Activated CD4-positive, alpha-beta T cell treated with anti-CD3 and anti-CD28 coated beads for 24 hours (primary cell): ENCODE measurements at regions not wholly inside any gene's neighbourhood (a gene's known extent, or its start where the extent isn't known, plus 50 kb on each side); places are given as distances from the start of the nearest gene placed in this dataset.

ENCODE experiments used
- DNase-seq, 2 donors: peaks; one replicate each; pipeline ENCODE4 v3.0.0-alpha.2; 2020; ENCODE audit warnings: low read depth in 2 of 2

- no peak for DNase-seq
Measured at GRCh38 chr16:62909597-62909996, 873.4 kb upstream of the CDH8 start.

- no peak for DNase-seq
Measured at GRCh38 chr16:62907562-62907961, 871.3 kb upstream of the CDH8 start.

- no peak for DNase-seq
Measured at GRCh38 chr16:62903961-62904502, 867.8 kb upstream of the CDH8 start.

GRCh38 chr16:62899737-62900136 is 863.5 kb upstream of the CDH8 start:
- no peak for DNase-seq

GRCh38 chr16:62889097-62889496 is 852.9 kb upstream of the CDH8 start:
- no peak for DNase-seq

- DNase-seq, result no peak
Measured at GRCh38 chr16:62883509-62883908, 847.3 kb upstream of the CDH8 start.

GRCh38 chr16:62882552-62883221 is 846.4 kb upstream of the CDH8 start:
- no peak for DNase-seq

- no peak for DNase-seq
Measured at GRCh38 chr16:62876133-62876532, 839.9 kb upstream of the CDH8 start.

- DNase-seq, result no peak
Measured at GRCh38 chr16:62872339-62872738, 836.1 kb upstream of the CDH8 start.

- DNase-seq, result no peak
Measured at GRCh38 chr16:62870554-62870953, 834.3 kb upstream of the CDH8 start.

GRCh38 chr16:62869837-62870236 is 833.6 kb upstream of the CDH8 start:
- no peak for DNase-seq

- no peak for DNase-seq
Measured at GRCh38 chr16:62863139-62863538, 826.9 kb upstream of the CDH8 start.

- DNase-seq, result no peak
Measured at GRCh38 chr16:62853887-62854286, 817.6 kb upstream of the CDH8 start.

GRCh38 chr16:62846399-62847057 is 810.3 kb upstream of the CDH8 start:
- DNase-seq, result no peak

GRCh38 chr16:62832214-62832613 is 796.0 kb upstream of the CDH8 start:
- DNase-seq, result no peak

- no peak for DNase-seq
Measured at GRCh38 chr16:62831235-62831850, 795.1 kb upstream of the CDH8 start.

GRCh38 chr16:62829607-62830006 is 793.4 kb upstream of the CDH8 start:
- DNase-seq, result no peak

- DNase-seq, result no peak
Measured at GRCh38 chr16:62829084-62829483, 792.8 kb upstream of the CDH8 start.

GRCh38 chr16:62821824-62822223 is 785.6 kb upstream of the CDH8 start:
- no peak for DNase-seq

GRCh38 chr16:62816971-62817519 is 780.8 kb upstream of the CDH8 start:
- DNase-seq, result no peak

GRCh38 chr16:62814891-62815290 is 778.7 kb upstream of the CDH8 start:
- no peak for DNase-seq

GRCh38 chr16:62805221-62805857 is 769.1 kb upstream of the CDH8 start:
- no peak for DNase-seq
